Mammary epithelial cell (primary cell): ENCODE measurements at regions not wholly inside any gene's neighbourhood (a gene's known extent, or its start where the extent isn't known, plus 50 kb on each side); places are given as distances from the start of the nearest gene placed in this dataset.

Experiments used
- EZH2 ChIP-seq: IDR thresholded peaks from 2 replicates; pipeline ENCODE4 v1.6.1; 2012; ENCODE audit warnings: low read length, inconsistent platforms, borderline replicate concordance
- TF ChIP-seq, protein P1 (sequence below), 2 donors: IDR thresholded peaks in 1 of 2; conservative IDR thresholded peaks in 1 of 2; 2 replicates each; pipeline ENCODE4 v1.5.1; 2011 to 2012; ENCODE audit warnings: inconsistent platforms in 2 of 2, low read length in 2 of 2, mild to moderate bottlenecking in 2 of 2, control low read depth in 1 of 2, low read depth in 1 of 2; ENCODE audit not compliant: insufficient read depth in 1 of 2; ENCODE audit errors: extremely low read depth in 1 of 2

GRCh38 chr1:218182455-218182854, 102.6 kb upstream of the RRP15 start:
- TF ChIP-seq, protein P1, sequence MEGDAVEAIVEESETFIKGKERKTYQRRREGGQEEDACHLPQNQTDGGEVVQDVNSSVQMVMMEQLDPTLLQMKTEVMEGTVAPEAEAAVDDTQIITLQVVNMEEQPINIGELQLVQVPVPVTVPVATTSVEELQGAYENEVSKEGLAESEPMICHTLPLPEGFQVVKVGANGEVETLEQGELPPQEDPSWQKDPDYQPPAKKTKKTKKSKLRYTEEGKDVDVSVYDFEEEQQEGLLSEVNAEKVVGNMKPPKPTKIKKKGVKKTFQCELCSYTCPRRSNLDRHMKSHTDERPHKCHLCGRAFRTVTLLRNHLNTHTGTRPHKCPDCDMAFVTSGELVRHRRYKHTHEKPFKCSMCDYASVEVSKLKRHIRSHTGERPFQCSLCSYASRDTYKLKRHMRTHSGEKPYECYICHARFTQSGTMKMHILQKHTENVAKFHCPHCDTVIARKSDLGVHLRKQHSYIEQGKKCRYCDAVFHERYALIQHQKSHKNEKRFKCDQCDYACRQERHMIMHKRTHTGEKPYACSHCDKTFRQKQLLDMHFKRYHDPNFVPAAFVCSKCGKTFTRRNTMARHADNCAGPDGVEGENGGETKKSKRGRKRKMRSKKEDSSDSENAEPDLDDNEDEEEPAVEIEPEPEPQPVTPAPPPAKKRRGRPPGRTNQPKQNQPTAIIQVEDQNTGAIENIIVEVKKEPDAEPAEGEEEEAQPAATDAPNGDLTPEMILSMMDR (conservative IDR thresholded peaks at IDR 0.05 in 1 of 2, IDR thresholded peaks at IDR 0.05 in 1 of 2; ENCODE audit: extremely low read depth in 1 of 2, insufficient read depth in 1 of 2, low read depth in 1 of 2, low read length in 2 of 2), result no peak
- no peak for TF ChIP-seq EZH2
